ENCODE measurements at regions not wholly inside any gene's neighbourhood (a gene's known extent, or its start where the extent isn't known, plus 50 kb on each side); places are given as distances from the start of the nearest gene placed in this dataset.

DNA sequence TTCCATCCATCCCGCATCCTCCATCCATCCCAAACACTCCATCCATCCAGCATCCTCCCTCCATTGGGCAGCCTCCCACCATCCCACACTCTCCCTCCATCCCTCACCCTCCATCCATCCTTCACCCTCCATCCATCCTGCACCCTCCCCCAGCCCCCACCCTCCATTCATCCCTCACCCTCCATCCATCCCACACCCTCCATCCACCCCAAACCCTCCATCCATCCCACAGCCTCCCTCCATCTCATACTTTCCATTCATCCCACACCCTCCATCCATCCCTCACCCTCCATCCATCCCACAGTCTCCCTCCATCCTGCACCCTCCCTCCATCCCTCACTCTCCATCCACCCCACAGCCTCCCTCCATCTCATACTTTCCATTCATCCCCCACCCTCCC lies 60.4 kb downstream of the FOXI2 start:
- TF ChIP-seq, protein P1, sequence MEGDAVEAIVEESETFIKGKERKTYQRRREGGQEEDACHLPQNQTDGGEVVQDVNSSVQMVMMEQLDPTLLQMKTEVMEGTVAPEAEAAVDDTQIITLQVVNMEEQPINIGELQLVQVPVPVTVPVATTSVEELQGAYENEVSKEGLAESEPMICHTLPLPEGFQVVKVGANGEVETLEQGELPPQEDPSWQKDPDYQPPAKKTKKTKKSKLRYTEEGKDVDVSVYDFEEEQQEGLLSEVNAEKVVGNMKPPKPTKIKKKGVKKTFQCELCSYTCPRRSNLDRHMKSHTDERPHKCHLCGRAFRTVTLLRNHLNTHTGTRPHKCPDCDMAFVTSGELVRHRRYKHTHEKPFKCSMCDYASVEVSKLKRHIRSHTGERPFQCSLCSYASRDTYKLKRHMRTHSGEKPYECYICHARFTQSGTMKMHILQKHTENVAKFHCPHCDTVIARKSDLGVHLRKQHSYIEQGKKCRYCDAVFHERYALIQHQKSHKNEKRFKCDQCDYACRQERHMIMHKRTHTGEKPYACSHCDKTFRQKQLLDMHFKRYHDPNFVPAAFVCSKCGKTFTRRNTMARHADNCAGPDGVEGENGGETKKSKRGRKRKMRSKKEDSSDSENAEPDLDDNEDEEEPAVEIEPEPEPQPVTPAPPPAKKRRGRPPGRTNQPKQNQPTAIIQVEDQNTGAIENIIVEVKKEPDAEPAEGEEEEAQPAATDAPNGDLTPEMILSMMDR (IDR thresholded peaks at IDR 0.05), result no peak

DNA sequence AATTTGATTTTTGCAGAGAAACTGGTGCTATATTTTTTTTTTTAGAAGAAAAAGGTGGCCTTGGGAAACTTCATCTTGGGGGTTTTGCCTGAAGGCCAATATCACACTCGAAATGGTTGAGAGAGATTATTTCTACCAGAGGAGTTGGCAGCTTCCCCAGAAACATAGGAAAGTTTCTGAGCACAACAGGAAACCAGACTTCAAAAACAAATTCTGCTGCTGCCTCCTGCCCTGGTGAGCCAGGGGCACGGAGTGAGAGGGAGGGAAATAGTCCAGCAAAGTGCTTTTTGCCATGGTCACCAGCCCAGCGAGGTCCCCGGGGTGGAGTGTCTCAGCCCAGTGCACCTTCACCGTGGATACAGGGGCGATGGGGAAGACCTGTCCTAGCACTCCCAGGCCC lies 61.1 kb downstream of the FOXI2 start:
- TF ChIP-seq, protein P1 (IDR thresholded peaks at IDR 0.05), result no peak

DNA sequence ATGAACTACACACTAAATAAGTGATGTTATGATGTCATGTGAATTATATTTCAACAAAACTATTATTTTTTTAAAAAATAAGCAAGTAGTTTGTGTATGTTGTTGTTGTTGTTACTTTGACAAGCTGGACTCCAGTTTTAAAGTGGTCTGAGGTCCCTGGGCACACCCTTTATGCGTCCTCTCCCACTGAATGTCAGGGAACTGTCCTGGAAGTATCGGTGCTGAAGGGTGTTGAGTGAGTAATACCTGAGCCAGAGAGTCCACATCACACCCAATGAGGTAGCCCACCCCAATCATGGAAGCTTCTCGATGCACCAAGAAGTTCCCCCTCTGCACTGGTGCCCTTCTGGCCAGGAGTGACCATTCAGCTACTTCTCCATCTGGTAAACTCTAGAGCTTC lies 64.3 kb downstream of the FOXI2 start:
- TF ChIP-seq, protein P1 (IDR thresholded peaks at IDR 0.05), result no peak

DNA sequence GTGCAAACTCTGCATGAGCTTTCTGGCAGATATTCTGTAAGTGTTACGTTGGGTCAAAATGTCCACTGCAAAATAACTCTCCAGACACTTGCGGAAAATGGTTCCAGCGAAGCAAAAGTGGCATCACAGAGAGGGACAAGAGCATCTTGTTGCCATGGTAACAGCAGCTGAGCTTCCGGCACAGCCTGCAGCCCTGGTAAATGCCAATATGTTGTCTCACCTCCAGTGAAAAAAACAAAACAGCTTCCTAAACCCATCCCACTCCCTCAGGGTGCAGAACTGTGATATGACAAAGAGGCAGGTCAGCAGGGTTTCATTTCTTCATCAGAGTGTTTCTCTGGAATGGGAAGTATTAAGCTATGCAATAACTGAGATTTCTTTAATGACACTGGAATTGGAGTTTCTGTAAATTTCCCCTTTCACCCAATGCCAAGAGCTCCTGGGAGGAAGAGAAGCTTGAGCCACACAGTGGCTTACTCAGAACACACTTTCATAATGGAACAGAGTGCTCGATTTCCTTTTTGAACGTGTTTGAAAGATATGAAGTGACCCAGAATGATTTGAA lies 65.6 kb downstream of the FOXI2 start:
- TF ChIP-seq, protein P1 (IDR thresholded peaks at IDR 0.05), result no peak

DNA sequence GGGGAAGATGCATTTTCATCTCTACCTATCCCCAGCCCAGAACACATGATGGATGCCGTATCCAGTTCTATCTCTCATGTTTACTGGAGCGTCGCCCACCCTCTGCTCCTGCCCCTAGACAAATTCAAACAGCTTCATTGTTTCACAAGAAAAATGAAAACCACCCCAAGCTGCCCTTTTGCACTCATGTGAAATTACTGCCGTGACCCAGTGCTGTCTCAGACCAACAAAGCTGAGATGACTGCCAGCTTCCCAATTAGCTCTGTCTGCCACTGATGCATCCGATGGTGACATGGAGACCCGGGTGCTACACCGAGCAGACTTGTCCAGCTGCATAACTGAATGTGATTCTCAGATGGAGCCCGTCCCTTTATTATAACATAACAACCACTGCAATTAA lies 67.7 kb downstream of the FOXI2 start:
- TF ChIP-seq, protein P1 (IDR thresholded peaks at IDR 0.05), result no peak

DNA sequence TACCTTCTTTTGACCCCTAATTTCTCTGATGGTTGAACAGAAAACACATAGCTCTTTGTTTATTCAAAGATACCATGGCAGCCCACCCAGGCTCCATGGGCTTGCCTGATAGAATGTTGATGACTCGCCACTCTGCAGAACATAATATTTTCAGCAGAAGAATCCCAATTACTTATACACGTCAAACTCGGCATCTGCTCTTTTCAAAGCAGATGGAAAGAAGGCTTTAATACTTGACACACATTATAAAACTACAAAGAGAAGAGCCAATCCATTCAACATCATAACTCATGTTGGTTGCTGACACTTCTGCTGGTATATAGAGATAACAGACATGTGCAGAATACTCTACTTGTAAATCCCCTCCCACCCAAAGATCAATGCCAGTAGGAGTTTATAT lies 69.0 kb downstream of the FOXI2 start:
- TF ChIP-seq, protein P1 (IDR thresholded peaks at IDR 0.05), result no peak

DNA sequence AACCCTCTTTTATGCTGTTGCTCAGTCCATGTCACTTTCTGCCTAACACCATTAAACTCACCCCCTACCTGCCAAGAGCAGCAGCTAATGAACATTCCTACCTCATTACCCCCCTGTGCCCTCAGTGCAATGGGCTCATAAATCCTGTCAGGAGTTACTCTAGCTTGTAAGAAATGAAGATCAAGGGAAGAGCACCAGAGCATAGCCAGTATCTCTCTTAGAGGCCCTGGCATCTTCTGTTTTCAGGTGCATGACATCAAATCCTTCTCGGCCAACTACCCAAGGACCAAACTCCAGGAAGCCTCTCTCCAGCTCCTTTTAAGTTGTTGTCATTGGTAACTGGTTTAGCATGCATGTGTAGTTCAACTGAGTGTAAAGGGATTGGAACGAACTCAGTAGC lies 75.1 kb downstream of the FOXI2 start:
- TF ChIP-seq, protein P1 (IDR thresholded peaks at IDR 0.05), result no peak

DNA sequence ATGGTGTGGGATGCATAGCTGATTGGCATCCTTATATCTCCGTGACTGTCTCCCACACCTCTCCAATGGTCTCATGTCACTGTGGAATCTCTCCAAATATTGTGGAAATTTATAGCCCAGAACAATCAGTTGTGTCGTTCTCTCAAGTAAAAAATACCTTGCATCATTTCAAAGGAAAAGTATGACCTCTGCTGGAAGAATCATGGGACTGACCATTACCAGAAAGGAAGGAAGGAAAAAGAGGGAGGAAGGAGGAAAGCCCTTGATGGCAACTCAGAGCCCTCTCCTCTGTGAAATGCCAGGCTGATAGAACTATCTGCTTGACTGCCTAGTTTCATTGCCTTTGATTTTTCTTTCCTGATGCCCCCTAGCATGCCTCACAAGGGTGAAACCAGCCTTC lies 76.3 kb downstream of the FOXI2 start:
- TF ChIP-seq, protein P1 (IDR thresholded peaks at IDR 0.05), result peak; percentile 33; the same call in 1 of the 2 replicates

All from LNCAP (cell line).